Left ventricle myocardium inferior (tissue), 1 donor: ENCODE measurements at regions not wholly inside any gene's neighbourhood (a gene's known extent, or its start where the extent isn't known, plus 50 kb on each side); places are given as distances from the start of the nearest gene placed in this dataset.
"Not testable (repeated sequence)": the region's sequence is repeated elsewhere in the genome, so short reads cannot be mapped to it uniquely, and the experiment has no call there.

ENCODE experiments used
- DNase-seq: peaks from one replicate; pipeline ENCODE4 v3.0.0-alpha.2; 2020
- H3K27ac ChIP-seq: fragments of 200-600 bp; replicated peaks from 2 replicates; pipeline ENCODE4 v1.8.0; 2021
- H3K27me3 ChIP-seq: fragments of 200-600 bp; 2 replicates; pipeline ENCODE4 v1.8.0; 2021; ENCODE audit warnings: low read depth
- H3K36me3 ChIP-seq: fragments of 200-600 bp; 2 replicates; pipeline ENCODE4 v1.8.0; 2021
- H3K4me1 ChIP-seq: fragments of 200-600 bp; 2 replicates; pipeline ENCODE4 v1.8.0; 2021
- H3K4me3 ChIP-seq: fragments of 200-600 bp; 2 replicates; pipeline ENCODE4 v1.8.0; 2021; ENCODE audit warnings: mild to moderate bottlenecking, moderate library complexity
- H3K9me3 ChIP-seq: fragments of 200-600 bp; replicated peaks from 2 replicates; pipeline ENCODE4 v1.8.0; 2021
- intact Hi-C: fragments of 100-400 bp; cut with micrococcal nuclease; formaldehyde crosslinking; loops from one replicate; pipeline ENCODE4 v1.11.0; 2022
- TF ChIP-seq, protein P1 (sequence below): fragments of 200-600 bp; IDR thresholded peaks from 2 replicates; pipeline ENCODE4 v1.8.0; 2021; ENCODE audit warnings: antibody characterized with exemption, mild to moderate bottlenecking, borderline replicate concordance
- donor health status: DM: no; HTN: yes; CAD: no; lungs with severe emphysema.

DNA sequence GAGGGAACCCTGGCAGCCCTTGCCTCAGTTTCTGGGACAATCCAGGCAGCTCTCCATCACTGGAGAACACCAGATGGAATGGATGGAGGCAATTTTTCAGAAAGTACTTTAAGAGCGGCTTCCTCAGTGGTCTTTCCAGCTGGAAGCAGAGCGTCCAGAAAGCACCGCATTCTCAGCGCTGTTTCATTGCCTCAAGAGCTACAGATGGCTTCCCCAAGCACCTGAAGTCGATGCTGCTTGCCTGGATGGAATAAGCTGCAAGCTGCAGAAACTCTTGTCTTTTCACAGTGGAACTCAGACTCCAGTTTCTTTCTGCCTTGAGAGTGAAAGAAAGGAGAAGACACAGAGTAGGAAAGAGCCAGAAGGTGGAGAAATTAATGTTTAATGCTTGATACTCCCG is 766.9 kb downstream of the TDRD15 start:
- Histone ChIP-seq H3K36me3 (no peaks in the 10 kb centered on the region), H3K27ac (no peak overlapping the region), H3K4me1 (peaks cover 11% of the 10 kb centered on the region), H3K4me3 (no peak overlapping the region), H3K9me3 (no peaks in the 10 kb centered on the region), H3K27me3 (no peaks in the 10 kb centered on the region)
- intact Hi-C loops: no loop called here
- DNase-seq: no peak
- TF ChIP-seq, protein P1, sequence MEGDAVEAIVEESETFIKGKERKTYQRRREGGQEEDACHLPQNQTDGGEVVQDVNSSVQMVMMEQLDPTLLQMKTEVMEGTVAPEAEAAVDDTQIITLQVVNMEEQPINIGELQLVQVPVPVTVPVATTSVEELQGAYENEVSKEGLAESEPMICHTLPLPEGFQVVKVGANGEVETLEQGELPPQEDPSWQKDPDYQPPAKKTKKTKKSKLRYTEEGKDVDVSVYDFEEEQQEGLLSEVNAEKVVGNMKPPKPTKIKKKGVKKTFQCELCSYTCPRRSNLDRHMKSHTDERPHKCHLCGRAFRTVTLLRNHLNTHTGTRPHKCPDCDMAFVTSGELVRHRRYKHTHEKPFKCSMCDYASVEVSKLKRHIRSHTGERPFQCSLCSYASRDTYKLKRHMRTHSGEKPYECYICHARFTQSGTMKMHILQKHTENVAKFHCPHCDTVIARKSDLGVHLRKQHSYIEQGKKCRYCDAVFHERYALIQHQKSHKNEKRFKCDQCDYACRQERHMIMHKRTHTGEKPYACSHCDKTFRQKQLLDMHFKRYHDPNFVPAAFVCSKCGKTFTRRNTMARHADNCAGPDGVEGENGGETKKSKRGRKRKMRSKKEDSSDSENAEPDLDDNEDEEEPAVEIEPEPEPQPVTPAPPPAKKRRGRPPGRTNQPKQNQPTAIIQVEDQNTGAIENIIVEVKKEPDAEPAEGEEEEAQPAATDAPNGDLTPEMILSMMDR: no peak

DNA sequence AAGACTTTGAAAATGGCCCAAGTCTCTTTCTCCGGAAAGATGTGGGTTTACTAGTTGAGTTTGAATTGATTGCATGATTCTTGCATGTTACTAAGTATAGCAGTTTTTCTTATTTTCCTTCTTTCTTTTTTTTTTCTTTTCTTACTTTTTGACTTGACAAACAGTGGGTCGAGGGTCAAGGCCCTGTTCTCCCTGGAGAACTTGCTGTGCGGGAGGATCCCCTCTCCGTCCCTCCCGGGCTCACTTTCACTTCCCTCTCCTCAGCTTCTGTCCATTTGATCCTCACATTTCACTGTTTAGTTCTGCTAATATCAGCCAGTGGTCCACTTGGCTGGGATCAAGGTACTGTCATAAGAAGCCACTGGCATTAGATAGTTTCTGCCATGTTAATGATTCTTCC is 767.4 kb downstream of the TDRD15 start:
- no peak for DNase-seq
- intact Hi-C loops: no loop called here
- Histone ChIP-seq H3K27me3 (no peaks in the 10 kb centered on the region), H3K4me3 (peak overlapping the region; percentile 10), H3K4me1 (peaks cover 11% of the 10 kb centered on the region), H3K27ac (no peak overlapping the region), H3K36me3 (no peaks in the 10 kb centered on the region), H3K9me3 (no peaks in the 10 kb centered on the region)
- TF ChIP-seq, protein P1: no peak

DNA sequence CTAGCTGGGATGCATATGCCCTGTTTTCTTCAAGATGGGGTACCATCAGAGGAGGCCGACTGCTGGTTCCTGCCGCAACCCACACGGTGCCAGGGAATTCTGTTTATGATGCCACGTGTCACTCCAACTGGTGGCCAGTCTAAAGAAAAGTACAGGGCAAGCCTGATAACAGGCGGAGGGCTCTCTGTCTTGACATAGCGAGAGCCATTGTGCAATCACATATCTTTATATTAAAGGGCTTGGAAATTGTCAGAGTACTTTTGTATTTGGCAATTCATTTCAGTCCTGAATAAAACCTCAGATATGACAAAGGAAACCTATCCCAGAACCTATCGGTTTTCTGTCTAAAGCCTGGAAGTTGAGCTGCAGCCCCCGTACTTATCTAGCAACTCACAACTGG is 768.4 kb downstream of the TDRD15 start:
- Histone ChIP-seq H3K36me3 (no peaks in the 10 kb centered on the region), H3K27me3 (no peaks in the 10 kb centered on the region), H3K27ac (no peak overlapping the region), H3K4me1 (peaks cover 11% of the 10 kb centered on the region), H3K9me3 (no peaks in the 10 kb centered on the region), H3K4me3 (no peak overlapping the region)
- DNase-seq: no peak
- intact Hi-C loops: no loop called here
- TF ChIP-seq, protein P1: no peak

DNA sequence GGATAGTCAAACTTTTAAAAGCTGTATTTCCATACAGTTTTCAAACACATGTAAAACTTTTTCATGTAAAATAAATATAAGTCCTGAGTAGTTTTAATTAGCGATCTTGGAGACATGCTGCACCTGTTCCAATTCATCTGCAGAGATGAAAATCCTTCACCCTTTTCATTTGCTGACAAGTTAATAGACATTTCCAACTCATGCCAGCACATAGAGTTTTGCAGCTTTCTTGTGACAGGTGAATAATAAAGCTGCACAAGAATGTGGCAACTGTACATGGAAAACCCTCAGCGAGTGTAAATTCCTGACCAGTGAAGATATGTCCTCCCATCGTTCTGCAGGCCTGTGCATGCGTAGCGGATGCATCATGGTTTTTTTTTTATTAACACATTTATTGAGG is 771.4 kb downstream of the TDRD15 start:
- Histone ChIP-seq H3K27ac (no peak overlapping the region), H3K27me3 (no peaks in the 10 kb centered on the region), H3K36me3 (no peaks in the 10 kb centered on the region), H3K9me3 (no peaks in the 10 kb centered on the region), H3K4me1 (peaks cover 11% of the 10 kb centered on the region), H3K4me3 (no peak overlapping the region)
- DNase-seq: no peak
- intact Hi-C loops: no loop called here
- TF ChIP-seq, protein P1: no peak

DNA sequence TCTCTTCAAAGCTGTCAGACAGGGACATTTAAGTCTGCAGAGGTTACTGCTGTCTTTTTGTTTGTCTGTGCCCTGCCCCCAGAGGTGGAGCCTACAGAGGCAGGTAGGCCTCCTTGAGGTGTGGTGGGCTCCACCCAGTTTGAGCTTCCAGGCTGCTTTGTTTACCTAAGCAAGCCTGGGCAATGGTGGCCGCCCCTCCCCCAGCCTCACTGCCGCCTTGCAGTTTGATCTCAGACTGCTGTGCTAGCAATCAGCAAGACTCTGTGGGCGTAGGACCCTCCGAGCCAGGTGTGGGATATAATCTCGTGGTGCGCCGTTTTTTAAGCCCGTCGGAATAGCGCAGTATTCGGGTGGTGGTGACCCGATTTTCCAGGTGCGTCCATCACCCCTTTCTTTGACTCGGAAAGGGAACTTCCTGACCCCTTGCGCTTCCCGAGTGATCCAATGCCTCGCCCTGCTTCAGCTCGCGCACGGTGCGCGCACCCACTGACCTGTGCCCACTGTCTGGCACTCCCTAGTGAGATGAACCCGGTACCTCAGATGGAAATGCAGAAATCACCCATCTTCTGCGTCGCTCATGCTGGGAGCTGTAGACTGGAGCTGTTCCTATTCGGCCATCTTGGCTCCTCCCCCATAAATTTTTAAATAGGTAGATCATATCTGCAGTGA is 785.1 kb downstream of the TDRD15 start:
- H3K27me3 ChIP-seq, H3K4me1 ChIP-seq, H3K4me3 ChIP-seq, intact Hi-C loops, H3K27ac ChIP-seq, DNase-seq, H3K9me3 ChIP-seq, H3K36me3 ChIP-seq: not testable (repeated sequence)

DNA sequence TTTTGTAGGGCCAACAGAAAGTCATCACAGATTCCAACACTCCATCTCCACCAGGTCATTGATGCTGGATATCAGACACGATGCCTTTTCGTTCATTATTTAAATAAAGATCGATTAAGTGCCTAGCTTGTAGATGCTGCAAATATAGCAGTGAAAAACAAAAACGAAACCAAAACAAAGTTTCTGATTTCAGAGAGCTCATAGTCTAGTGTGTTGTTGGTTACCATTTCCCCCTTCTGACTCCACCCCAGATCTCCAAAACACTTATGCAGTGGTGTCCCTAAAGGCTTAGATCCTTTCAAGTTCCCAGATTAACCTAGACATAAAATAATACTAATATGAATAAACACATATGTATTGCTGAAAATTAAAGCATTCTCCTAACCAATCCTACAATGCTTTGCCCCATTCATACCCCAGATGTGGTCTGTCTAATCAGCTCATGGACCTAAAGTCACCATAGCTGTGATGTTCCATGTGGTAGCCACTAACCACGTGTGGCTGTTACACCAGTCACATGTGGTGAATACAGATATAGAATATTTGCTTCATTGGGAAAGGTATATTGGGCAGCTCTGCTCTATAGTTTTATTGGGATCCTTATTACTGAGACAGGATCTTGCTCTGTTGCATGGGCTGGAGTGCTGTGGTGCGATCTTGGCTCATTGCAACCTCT is 787.2 kb downstream of the TDRD15 start:
- no peaks in the 10 kb centered on the region for H3K27me3 ChIP-seq
- H3K27ac ChIP-seq: no peak overlapping the region
- DNase-seq: no peak
- intact Hi-C loops: no loop called here
- H3K9me3 ChIP-seq: no peaks in the 10 kb centered on the region
- H3K36me3 ChIP-seq: no peaks in the 10 kb centered on the region
- no peak overlapping the region for H3K4me3 ChIP-seq
- TF ChIP-seq, protein P1: no peak
- no peaks in the 10 kb centered on the region for H3K4me1 ChIP-seq
